SK-N-SH (cell line): ENCODE measurements at regions not wholly inside any gene's neighbourhood (a gene's known extent, or its start where the extent isn't known, plus 50 kb on each side); places are given as distances from the start of the nearest gene placed in this dataset.

Experiments
- CTCF ChIA-PET: fragments of 300-600, 350-600 bp; formaldehyde crosslinking; extraction: SDS; loops from one replicate; lab custom pipeline; 2021; lab: Yijun Ruan, JAX
- POLR2A ChIA-PET: fragments of 350-600 bp; sonication (Branson Sonifier 250); formaldehyde crosslinking; extraction: SDS; loops from one replicate; lab custom pipeline; 2020; ENCODE audit warnings: antibody characterized with exemption, inconsistent platforms; lab: Yijun Ruan, JAX
- DNase-seq: peaks from one replicate; pipeline ENCODE4 v3.0.0; 2012
- H2AFZ ChIP-seq: fragments of 200-600 bp; sonication (generic); 2 replicates; pipeline ENCODE4 v1.8.1; 2016; ENCODE audit warnings: antibody characterized with exemption, mild to moderate bottlenecking, low read depth
- H3F3A ChIP-seq: fragments of 200-600 bp; sonication (generic); replicated peaks from 2 replicates; pipeline ENCODE3; 2016; ENCODE audit warnings: antibody characterized with exemption, mild to moderate bottlenecking; ENCODE audit not compliant: insufficient read depth
- H3K27ac ChIP-seq, 2 experiments: fragments of 200-500 bp in 1 of 2; fragments of 200-600 bp in 1 of 2; sonication (Bioruptor generic) in 1 of 2; sonication (generic), shearing (Covaris generic) in 1 of 2; 2 replicates each; pipeline versions ENCODE4 v1.5.1 to v1.6.1; 2014 to 2016; ENCODE audit warnings: low read depth in 2 of 2, inconsistent platforms in 1 of 2, low read length in 1 of 2, mild to moderate bottlenecking in 1 of 2, mixed read lengths in 1 of 2
- H3K27me3 ChIP-seq: fragments of 200-600 bp; sonication (generic), shearing (Covaris generic); 2 replicates; pipeline ENCODE4 v1.6.1; 2016; ENCODE audit warnings: mixed run types; ENCODE audit not compliant: insufficient read depth
- H3K36me3 ChIP-seq, 2 experiments: fragments of 200-500 bp in 1 of 2; fragments of 200-600 bp in 1 of 2; sonication (Bioruptor generic) in 1 of 2; sonication (generic) in 1 of 2; replicated peaks in 1 of 2; 2 replicates each; pipeline versions ENCODE3 to v1.5.1; 2014 to 2016; ENCODE audit warnings: low read length in 1 of 2, mild to moderate bottlenecking in 1 of 2; ENCODE audit not compliant: insufficient read depth in 2 of 2, control insufficient read depth in 1 of 2
- H3K4me1 ChIP-seq, 2 experiments: fragments of 200-500 bp in 1 of 2; fragments of 200-600 bp in 1 of 2; sonication (Bioruptor generic) in 1 of 2; sonication (generic), shearing (Covaris generic) in 1 of 2; 2 replicates each; pipeline versions ENCODE4 v1.5.1 to v1.6.1; 2014 to 2016; ENCODE audit warnings: low read depth in 1 of 2, low read length in 1 of 2, mixed run types in 1 of 2; ENCODE audit not compliant: insufficient read depth in 2 of 2, control insufficient read depth in 1 of 2
- H3K4me2 ChIP-seq: fragments of 200-600 bp; sonication (generic), shearing (Covaris generic); 2 replicates; pipeline ENCODE4 v1.6.1; 2017; ENCODE audit warnings: mixed run types
- H3K4me3 ChIP-seq, 2 experiments: fragments of 200-500 bp in 1 of 2; fragments of 200-600 bp in 1 of 2; sonication (Bioruptor generic) in 1 of 2; sonication (generic), shearing (Covaris generic) in 1 of 2; 2 replicates each; pipeline versions ENCODE4 v1.5.1 to v1.8.1; 2014 to 2016; ENCODE audit warnings: low read depth in 2 of 2, inconsistent platforms in 1 of 2, low read length in 1 of 2, mild to moderate bottlenecking in 1 of 2, mixed read lengths in 1 of 2, moderate library complexity in 1 of 2
- H3K79me2 ChIP-seq: fragments of 200-600 bp; sonication (generic); 2 replicates; pipeline ENCODE4 v1.8.1; 2017; ENCODE audit warnings: mild to moderate bottlenecking; ENCODE audit not compliant: insufficient read depth
- H3K9ac ChIP-seq: fragments of 200-600 bp; sonication (generic); 2 replicates; pipeline ENCODE4 v1.6.1; 2017; ENCODE audit warnings: mixed run types
- H3K9me2 ChIP-seq: fragments of 200-600 bp; sonication (generic); 2 replicates; pipeline ENCODE4 v1.6.1; 2017; ENCODE audit warnings: mixed run types
- H3K9me3 ChIP-seq: fragments of 200-600 bp; sonication (generic); 2 replicates; pipeline ENCODE4 v1.6.1; 2017; ENCODE audit warnings: mixed run types, mild to moderate bottlenecking, moderate library complexity
- H4K20me1 ChIP-seq: fragments of 200-600 bp; sonication (generic); 2 replicates; pipeline ENCODE4 v1.6.1; 2017; ENCODE audit warnings: mild to moderate bottlenecking, mixed run types; ENCODE audit not compliant: insufficient read depth
- ELF1 ChIP-seq: IDR thresholded peaks from 2 replicates; pipeline ENCODE4 v1.4.0; 2012
- EP300 ChIP-seq, 2 experiments: IDR thresholded peaks; 2 replicates each; pipeline versions ENCODE4 v1.4.0 to v1.6.1; 2012; ENCODE audit warnings: borderline replicate concordance in 1 of 2, low read depth in 1 of 2, low read length in 1 of 2
- FOSL2 ChIP-seq: IDR thresholded peaks from 2 replicates; pipeline ENCODE4 v1.4.0; 2012; ENCODE audit warnings: low read depth, mild to moderate bottlenecking, moderate library complexity, borderline replicate concordance
- FOXM1 ChIP-seq: IDR thresholded peaks from 2 replicates; pipeline ENCODE4 v1.4.0; 2012; ENCODE audit warnings: low read depth, mild to moderate bottlenecking
- GABPA ChIP-seq: IDR thresholded peaks from 2 replicates; pipeline ENCODE4 v1.4.0; 2012; ENCODE audit warnings: low read depth, mild to moderate bottlenecking
- MEF2A ChIP-seq: IDR thresholded peaks from 2 replicates; pipeline ENCODE4 v1.4.0; 2012; ENCODE audit warnings: low read depth, borderline replicate concordance
- RXRA ChIP-seq: IDR thresholded peaks from 2 replicates; pipeline ENCODE4 v1.4.0; 2012; ENCODE audit warnings: low read depth, mild to moderate bottlenecking, borderline replicate concordance
- TCF12 ChIP-seq: IDR thresholded peaks from 2 replicates; pipeline ENCODE4 v1.4.0; 2012
- YY1 ChIP-seq: IDR thresholded peaks from 2 replicates; pipeline ENCODE4 v1.4.0; 2012; ENCODE audit warnings: low read depth, mild to moderate bottlenecking
- WGBS: methylation state at CpG from one replicate; pipeline ENCODE4 v1.1.6; 2017; ENCODE audit warnings: low lambda C conversion rate; 5-methylcytosine and 5-hydroxymethylcytosine counted together
- TF ChIP-seq, protein P1 (sequence below): fragments of 150-350 bp; IDR thresholded peaks from 2 replicates; pipeline ENCODE4 v1.6.1; 2016; ENCODE audit warnings: mild to moderate bottlenecking, low read depth, low read length
- TF ChIP-seq, protein P2 (sequence below): IDR thresholded peaks from 2 replicates; pipeline ENCODE4 v1.4.0; 2012; ENCODE audit warnings: low read depth
- TF ChIP-seq, protein P3 (sequence below): fragments of 200-600 bp; sonication (generic); IDR thresholded peaks from 2 replicates; pipeline ENCODE4 v1.6.1; 2017; ENCODE audit warnings: antibody characterized with exemption, mild to moderate bottlenecking, moderate library complexity
- TF ChIP-seq, protein P4 (sequence below): IDR thresholded peaks from 2 replicates; pipeline ENCODE4 v1.4.0; 2012; ENCODE audit warnings: low read depth, borderline replicate concordance

- CTCF ChIA-PET, result no interaction called here
Measured at GRCh38 chr14:80101835-80102234, 109.5 kb downstream of the DIO2 start.

GRCh38 chr14:80100681-80101080 lies 110.6 kb downstream of the DIO2 start:
- no peaks in the 10 kb centered on the region for H4K20me1 ChIP-seq
- POLR2A ChIA-PET, result no interaction called here
- H3K36me3 ChIP-seq, result no peaks in the 10 kb centered on the region
- H3K4me1 ChIP-seq, result peaks cover 0 to 5% of the 10 kb centered on the region in 2 experiments; a peak in 1 of 4 replicates
- TF ChIP-seq FOSL2 (no peak), YY1 (no peak), ELF1 (no peak), MEF2A (no peak), RXRA (no peak), EP300 (IDR thresholded peaks at IDR 0.05; ENCODE audit: borderline replicate concordance in 1 of 2, low read depth in 1 of 2, low read length in 1 of 2) (no peak), TCF12 (no peak)
- TF ChIP-seq, protein P1, sequence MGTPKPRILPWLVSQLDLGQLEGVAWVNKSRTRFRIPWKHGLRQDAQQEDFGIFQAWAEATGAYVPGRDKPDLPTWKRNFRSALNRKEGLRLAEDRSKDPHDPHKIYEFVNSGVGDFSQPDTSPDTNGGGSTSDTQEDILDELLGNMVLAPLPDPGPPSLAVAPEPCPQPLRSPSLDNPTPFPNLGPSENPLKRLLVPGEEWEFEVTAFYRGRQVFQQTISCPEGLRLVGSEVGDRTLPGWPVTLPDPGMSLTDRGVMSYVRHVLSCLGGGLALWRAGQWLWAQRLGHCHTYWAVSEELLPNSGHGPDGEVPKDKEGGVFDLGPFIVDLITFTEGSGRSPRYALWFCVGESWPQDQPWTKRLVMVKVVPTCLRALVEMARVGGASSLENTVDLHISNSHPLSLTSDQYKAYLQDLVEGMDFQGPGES, result no peak
- TF ChIP-seq, protein P2, sequence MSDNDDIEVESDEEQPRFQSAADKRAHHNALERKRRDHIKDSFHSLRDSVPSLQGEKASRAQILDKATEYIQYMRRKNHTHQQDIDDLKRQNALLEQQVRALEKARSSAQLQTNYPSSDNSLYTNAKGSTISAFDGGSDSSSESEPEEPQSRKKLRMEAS, result no peak
- TF ChIP-seq, protein P3, sequence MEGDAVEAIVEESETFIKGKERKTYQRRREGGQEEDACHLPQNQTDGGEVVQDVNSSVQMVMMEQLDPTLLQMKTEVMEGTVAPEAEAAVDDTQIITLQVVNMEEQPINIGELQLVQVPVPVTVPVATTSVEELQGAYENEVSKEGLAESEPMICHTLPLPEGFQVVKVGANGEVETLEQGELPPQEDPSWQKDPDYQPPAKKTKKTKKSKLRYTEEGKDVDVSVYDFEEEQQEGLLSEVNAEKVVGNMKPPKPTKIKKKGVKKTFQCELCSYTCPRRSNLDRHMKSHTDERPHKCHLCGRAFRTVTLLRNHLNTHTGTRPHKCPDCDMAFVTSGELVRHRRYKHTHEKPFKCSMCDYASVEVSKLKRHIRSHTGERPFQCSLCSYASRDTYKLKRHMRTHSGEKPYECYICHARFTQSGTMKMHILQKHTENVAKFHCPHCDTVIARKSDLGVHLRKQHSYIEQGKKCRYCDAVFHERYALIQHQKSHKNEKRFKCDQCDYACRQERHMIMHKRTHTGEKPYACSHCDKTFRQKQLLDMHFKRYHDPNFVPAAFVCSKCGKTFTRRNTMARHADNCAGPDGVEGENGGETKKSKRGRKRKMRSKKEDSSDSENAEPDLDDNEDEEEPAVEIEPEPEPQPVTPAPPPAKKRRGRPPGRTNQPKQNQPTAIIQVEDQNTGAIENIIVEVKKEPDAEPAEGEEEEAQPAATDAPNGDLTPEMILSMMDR, result no peak
- DNase-seq, result no peak
- H3K9me3 ChIP-seq, result no peaks in the 10 kb centered on the region
- no peak overlapping the region for H3K4me2 ChIP-seq
- CTCF ChIA-PET, result no interaction called here
- H2AFZ ChIP-seq, result no peak overlapping the region
- H3K27me3 ChIP-seq, result no peaks in the 10 kb centered on the region
- H3K27ac ChIP-seq, result no peak overlapping the region
- peaks cover 11% of the 10 kb centered on the region for H3F3A ChIP-seq
- H3K9ac ChIP-seq, result no peak overlapping the region
- H3K9me2 ChIP-seq, result no peaks in the 10 kb centered on the region
- H3K4me3 ChIP-seq, result no peak overlapping the region
- no peaks in the 10 kb centered on the region for H3K79me2 ChIP-seq
- WGBS, result 53% methylated on average over 5 of the region's 7 CpGs

More at GRCh38 chr14:80101835-80102234, 109.5 kb downstream of the DIO2 start:
- H3K4me3 ChIP-seq, result no peak overlapping the region
- no peaks in the 10 kb centered on the region for H3K79me2 ChIP-seq
- H3K4me2 ChIP-seq, result no peak overlapping the region
- no peaks in the 10 kb centered on the region for H3K27me3 ChIP-seq
- H3F3A ChIP-seq, result no peaks in the 10 kb centered on the region
- DNase-seq, result no peak
- no peaks in the 10 kb centered on the region for H3K9me3 ChIP-seq
- no peaks in the 10 kb centered on the region for H4K20me1 ChIP-seq
- no peak overlapping the region for H3K27ac ChIP-seq
- TF ChIP-seq MEF2A (no peak), GABPA (no peak), FOXM1 (no peak), FOSL2 (no peak)
- TF ChIP-seq, protein P4, sequence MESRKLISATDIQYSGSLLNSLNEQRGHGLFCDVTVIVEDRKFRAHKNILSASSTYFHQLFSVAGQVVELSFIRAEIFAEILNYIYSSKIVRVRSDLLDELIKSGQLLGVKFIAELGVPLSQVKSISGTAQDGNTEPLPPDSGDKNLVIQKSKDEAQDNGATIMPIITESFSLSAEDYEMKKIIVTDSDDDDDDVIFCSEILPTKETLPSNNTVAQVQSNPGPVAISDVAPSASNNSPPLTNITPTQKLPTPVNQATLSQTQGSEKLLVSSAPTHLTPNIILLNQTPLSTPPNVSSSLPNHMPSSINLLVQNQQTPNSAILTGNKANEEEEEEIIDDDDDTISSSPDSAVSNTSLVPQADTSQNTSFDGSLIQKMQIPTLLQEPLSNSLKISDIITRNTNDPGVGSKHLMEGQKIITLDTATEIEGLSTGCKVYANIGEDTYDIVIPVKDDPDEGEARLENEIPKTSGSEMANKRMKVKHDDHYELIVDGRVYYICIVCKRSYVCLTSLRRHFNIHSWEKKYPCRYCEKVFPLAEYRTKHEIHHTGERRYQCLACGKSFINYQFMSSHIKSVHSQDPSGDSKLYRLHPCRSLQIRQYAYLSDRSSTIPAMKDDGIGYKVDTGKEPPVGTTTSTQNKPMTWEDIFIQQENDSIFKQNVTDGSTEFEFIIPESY, result no peak
- H3K4me1 ChIP-seq, result no peaks in the 10 kb centered on the region
- POLR2A ChIA-PET, result no interaction called here
- no peak overlapping the region for H3K9ac ChIP-seq
- no peaks in the 10 kb centered on the region for H3K36me3 ChIP-seq
- no peaks in the 10 kb centered on the region for H3K9me2 ChIP-seq
- 0 out of 2 replicates have a peak overlapping the region, but pooled peaks have one; percentile 25 for H2AFZ ChIP-seq
